ENCODE measurements at regions not wholly inside any gene's neighbourhood (a gene's known extent, or its start where the extent isn't known, plus 50 kb on each side); places are given as distances from the start of the nearest gene placed in this dataset.

GRCh38 chr7:156050636-156051569 lies 238.6 kb upstream of the SHH start:
- TF ChIP-seq CTCF (conservative IDR thresholded peaks at IDR 0.05; ENCODE audit: low read depth, low read length) (no peak), EZH2 (IDR thresholded peaks at IDR 0.05; ENCODE audit: borderline replicate concordance, low read depth, low read length, poor library complexity, severe bottlenecking) (no peak)
- BruUV-seq (replicated peaks): no TSS peak
- POLR2A ChIA-PET (ENCODE audit: low non-redundant PET): no interaction called here
- H3K27ac ChIP-seq (ENCODE audit: low read depth, low read length, poor library complexity, severe bottlenecking): no peak overlapping the region
- no peaks in the 10 kb centered on the region for H3K9me3 ChIP-seq (ENCODE audit: low read depth, low read length, poor library complexity, severe bottlenecking)
- no peaks in the 10 kb centered on the region for H3K4me1 ChIP-seq (ENCODE audit: insufficient read depth, low read length, poor library complexity, severe bottlenecking)
- CTCF ChIA-PET: no interaction called here
- no peak overlapping the region for H3K4me3 ChIP-seq (ENCODE audit: low read depth, low read length, poor library complexity, severe bottlenecking)
- peaks cover 32% of the 10 kb centered on the region for H3K27me3 ChIP-seq (replicated peaks; ENCODE audit: insufficient read depth, low read depth, low read length, poor library complexity)
- no peak for DNase-seq (ENCODE audit: low spot score)
- H3K36me3 ChIP-seq (ENCODE audit: insufficient read depth, low read length, poor library complexity, severe bottlenecking): no peaks in the 10 kb centered on the region
- intact Hi-C loops (cut with micrococcal nuclease; ENCODE audit: unreplicated experiment): no loop called here

GRCh38 chr7:156049366-156049765 lies 237.1 kb upstream of the SHH start:
- intact Hi-C loops (cut with micrococcal nuclease; ENCODE audit: unreplicated experiment): no loop called here
- no peak overlapping the region for H3K27ac ChIP-seq (ENCODE audit: low read depth, low read length, poor library complexity, severe bottlenecking)
- H3K4me3 ChIP-seq (ENCODE audit: low read depth, low read length, poor library complexity, severe bottlenecking): no peak overlapping the region
- no peak for DNase-seq (ENCODE audit: low spot score)
- CTCF ChIA-PET: no interaction called here
- peaks cover 33% of the 10 kb centered on the region for H3K27me3 ChIP-seq (replicated peaks; ENCODE audit: insufficient read depth, low read depth, low read length, poor library complexity)
- TF ChIP-seq CTCF (conservative IDR thresholded peaks at IDR 0.05; ENCODE audit: low read depth, low read length): no peak
- no peak for TF ChIP-seq EZH2 (IDR thresholded peaks at IDR 0.05; ENCODE audit: borderline replicate concordance, low read depth, low read length, poor library complexity, severe bottlenecking)
- no peaks in the 10 kb centered on the region for H3K4me1 ChIP-seq (ENCODE audit: insufficient read depth, low read length, poor library complexity, severe bottlenecking)
- BruUV-seq (replicated peaks): no TSS peak
- no peaks in the 10 kb centered on the region for H3K36me3 ChIP-seq (ENCODE audit: insufficient read depth, low read length, poor library complexity, severe bottlenecking)
- POLR2A ChIA-PET (ENCODE audit: low non-redundant PET): no interaction called here
- H3K9me3 ChIP-seq (ENCODE audit: low read depth, low read length, poor library complexity, severe bottlenecking): no peaks in the 10 kb centered on the region

DNA sequence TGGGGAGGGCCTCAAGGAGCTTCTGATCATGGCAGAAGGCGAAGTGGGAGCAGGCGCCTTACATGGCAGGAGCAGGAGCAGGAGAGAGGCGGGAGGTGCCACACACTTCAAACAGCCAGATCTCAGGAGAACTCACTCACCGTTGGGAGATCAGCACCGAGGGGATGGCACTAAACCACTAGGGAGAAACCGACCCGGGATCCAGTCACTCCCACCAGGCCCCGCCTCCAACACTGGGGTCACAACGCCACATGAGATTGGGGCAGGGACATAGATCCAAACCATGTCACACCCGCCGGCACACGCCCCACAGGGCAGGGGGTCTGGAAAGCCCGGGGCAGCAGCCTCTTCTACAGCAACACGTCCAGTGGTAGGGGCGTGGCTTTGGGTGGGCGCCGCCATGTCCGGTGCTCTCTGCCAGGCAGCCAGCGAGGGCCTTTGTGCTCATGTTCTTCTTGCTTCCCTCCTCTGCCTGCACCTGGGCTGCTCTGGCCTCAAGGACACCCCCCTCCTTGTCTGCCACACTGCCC lies 233.8 kb upstream of the SHH start:
- Histone ChIP-seq H3K4me1 (ENCODE audit: insufficient read depth, low read length, poor library complexity, severe bottlenecking) (no peaks in the 10 kb centered on the region), H3K9me3 (ENCODE audit: low read depth, low read length, poor library complexity, severe bottlenecking) (no peaks in the 10 kb centered on the region), H3K36me3 (ENCODE audit: insufficient read depth, low read length, poor library complexity, severe bottlenecking) (no peaks in the 10 kb centered on the region), H3K27ac (ENCODE audit: low read depth, low read length, poor library complexity, severe bottlenecking) (no peak overlapping the region), H3K27me3 (replicated peaks; ENCODE audit: insufficient read depth, low read depth, low read length, poor library complexity) (peaks cover 62% of the 10 kb centered on the region), H3K4me3 (ENCODE audit: low read depth, low read length, poor library complexity, severe bottlenecking) (no peak overlapping the region)
- no peak for TF ChIP-seq CTCF (conservative IDR thresholded peaks at IDR 0.05; ENCODE audit: low read depth, low read length)
- TF ChIP-seq EZH2 (IDR thresholded peaks at IDR 0.05; ENCODE audit: borderline replicate concordance, low read depth, low read length, poor library complexity, severe bottlenecking): no peak
- no TSS peak for BruUV-seq (replicated peaks)
- no peak for DNase-seq (ENCODE audit: low spot score)
- ChIA-PET POLR2A (ENCODE audit: low non-redundant PET) (interaction anchor here (0.6 kb wide), 1 partner anchor 37 kb away, joined by 3 read pairs; no protein-coding TSS in a partner anchor), CTCF (no interaction called here)
- intact Hi-C loops (cut with micrococcal nuclease; ENCODE audit: unreplicated experiment): no loop called here
